ENCODE measurements at regions not wholly inside any gene's neighbourhood (a gene's known extent, or its start where the extent isn't known, plus 50 kb on each side); places are given as distances from the start of the nearest gene placed in this dataset.

DNA sequence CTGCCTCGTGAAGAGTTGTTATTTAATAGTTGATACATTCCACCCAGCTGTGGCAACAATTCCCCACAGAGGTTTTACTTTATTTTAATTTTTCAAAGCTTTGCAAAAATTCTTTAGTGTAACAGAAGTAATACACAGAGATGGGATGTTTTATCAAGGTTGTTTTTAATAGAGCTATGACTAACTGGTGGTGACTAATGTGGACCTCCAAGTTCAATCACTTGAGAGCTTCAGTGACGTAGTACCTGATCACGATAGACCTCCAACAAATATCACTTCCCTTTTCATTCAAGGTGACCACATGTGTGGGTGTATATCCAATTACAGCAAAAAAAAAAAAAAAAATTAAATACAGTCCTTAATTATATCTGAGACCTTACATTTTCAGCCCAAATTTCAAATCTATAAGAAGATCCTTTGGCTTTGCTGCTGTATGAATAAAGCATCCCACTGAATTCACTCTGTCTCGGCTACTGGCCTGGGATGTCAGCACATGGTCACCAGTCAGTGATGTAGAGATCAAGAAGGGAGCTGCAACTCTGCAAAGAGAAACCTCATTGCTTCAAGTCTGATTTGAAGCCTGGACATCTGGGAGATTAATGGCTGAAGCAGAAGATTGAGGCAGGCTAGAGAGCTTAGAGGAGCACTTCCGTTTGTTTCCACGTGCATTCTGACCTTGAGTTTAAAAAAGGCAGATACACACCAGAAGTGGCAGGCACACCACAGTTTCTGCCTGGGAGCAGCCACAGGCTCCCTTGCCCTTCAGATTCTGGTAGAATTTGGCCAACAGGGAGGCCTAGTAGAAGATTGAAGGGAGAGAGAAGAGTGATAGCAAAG lies 345.9 kb upstream of the NOCT start:
- H3K4me1 Mint-ChIP-seq: peaks cover 41% of the 10 kb centered on the region
- TF ChIP-seq, protein P1, sequence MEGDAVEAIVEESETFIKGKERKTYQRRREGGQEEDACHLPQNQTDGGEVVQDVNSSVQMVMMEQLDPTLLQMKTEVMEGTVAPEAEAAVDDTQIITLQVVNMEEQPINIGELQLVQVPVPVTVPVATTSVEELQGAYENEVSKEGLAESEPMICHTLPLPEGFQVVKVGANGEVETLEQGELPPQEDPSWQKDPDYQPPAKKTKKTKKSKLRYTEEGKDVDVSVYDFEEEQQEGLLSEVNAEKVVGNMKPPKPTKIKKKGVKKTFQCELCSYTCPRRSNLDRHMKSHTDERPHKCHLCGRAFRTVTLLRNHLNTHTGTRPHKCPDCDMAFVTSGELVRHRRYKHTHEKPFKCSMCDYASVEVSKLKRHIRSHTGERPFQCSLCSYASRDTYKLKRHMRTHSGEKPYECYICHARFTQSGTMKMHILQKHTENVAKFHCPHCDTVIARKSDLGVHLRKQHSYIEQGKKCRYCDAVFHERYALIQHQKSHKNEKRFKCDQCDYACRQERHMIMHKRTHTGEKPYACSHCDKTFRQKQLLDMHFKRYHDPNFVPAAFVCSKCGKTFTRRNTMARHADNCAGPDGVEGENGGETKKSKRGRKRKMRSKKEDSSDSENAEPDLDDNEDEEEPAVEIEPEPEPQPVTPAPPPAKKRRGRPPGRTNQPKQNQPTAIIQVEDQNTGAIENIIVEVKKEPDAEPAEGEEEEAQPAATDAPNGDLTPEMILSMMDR (IDR thresholded peaks at IDR 0.05): no peak
- no peaks in the 10 kb centered on the region for H3K36me3 Mint-ChIP-seq (ENCODE audit: low read depth)
- no peak overlapping the region for H3K27ac Mint-ChIP-seq
- no peak for DNase-seq
- no peaks in the 10 kb centered on the region for H3K9me3 Mint-ChIP-seq
- no peaks in the 10 kb centered on the region for H3K27me3 Mint-ChIP-seq (ENCODE audit: low read depth, poor library complexity)
- H3K4me3 Mint-ChIP-seq: no peak overlapping the region

DNA sequence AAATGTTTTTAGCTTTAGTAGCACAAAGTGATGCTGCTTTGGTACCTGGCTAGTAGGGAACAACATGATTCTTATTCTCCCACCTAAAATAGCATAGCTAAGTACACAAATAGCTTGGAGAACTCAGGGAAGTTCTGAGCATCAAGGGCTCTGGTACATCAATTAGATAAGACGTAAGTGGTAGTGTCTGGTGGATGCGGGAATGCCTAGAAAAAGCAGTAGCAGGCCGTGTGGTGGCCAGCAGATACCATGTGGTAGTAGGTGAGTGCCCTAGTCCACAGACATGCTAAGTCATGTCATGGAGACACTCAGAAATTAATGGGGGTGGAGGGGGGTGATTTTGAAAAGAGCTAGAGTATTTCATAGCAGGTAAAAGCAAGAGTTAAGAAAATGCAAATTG lies 347.3 kb upstream of the NOCT start:
- no peak for DNase-seq
- Mint-ChIP-seq H3K36me3 (ENCODE audit: low read depth) (no peaks in the 10 kb centered on the region), H3K27me3 (ENCODE audit: low read depth, poor library complexity) (no peaks in the 10 kb centered on the region), H3K4me3 (no peak overlapping the region), H3K4me1 (peaks cover 31% of the 10 kb centered on the region), H3K27ac (no peak overlapping the region), H3K9me3 (no peaks in the 10 kb centered on the region)
- TF ChIP-seq, protein P1 (IDR thresholded peaks at IDR 0.05): no peak

DNA sequence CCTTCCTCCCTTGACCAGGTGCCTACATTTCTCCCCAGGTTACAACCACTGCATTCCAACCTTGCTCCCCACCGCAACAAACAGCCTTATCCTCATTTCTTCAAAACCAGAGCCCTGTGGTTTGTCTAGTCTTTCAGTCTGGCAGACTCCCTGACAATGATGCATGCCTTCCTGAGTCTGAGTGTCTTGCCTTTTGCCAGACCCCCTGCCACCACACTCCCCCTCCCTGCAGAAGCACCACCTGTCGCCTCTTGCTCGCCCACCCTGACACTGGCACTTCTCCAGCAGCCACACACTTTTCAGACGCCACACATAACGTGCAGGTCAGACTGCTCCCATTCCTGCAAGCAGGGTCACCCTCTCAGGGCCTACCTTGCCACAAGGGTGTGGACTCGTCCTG lies 349.2 kb upstream of the NOCT start:
- TF ChIP-seq, protein P1 (IDR thresholded peaks at IDR 0.05): no peak
- DNase-seq: no peak
- Mint-ChIP-seq H3K27me3 (ENCODE audit: low read depth, poor library complexity) (no peaks in the 10 kb centered on the region), H3K4me3 (no peak overlapping the region), H3K4me1 (peaks cover 15% of the 10 kb centered on the region), H3K9me3 (no peaks in the 10 kb centered on the region), H3K36me3 (ENCODE audit: low read depth) (no peaks in the 10 kb centered on the region), H3K27ac (peak overlapping the region; percentile 35)

DNA sequence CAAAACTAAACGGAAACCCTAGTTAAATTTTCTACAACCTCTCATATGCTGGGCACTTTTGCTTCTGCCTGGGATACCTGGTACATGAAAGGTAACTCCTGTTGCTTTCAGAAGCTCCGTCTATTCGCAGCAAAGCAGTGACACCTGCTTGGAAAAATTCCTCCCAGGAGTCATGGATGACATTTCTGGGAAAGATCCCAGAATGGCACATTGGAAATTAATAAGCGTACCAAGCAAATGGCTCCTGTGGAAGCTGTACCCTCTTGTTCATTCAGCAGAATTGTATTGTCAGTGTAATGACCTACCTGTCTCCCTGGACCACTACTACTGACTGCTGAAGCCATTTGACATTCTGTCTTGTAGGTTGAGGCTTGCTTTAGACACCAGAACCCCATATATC lies 349.7 kb upstream of the NOCT start:
- TF ChIP-seq, protein P1 (IDR thresholded peaks at IDR 0.05): no peak
- peak overlapping the region; percentile 35 for H3K27ac Mint-ChIP-seq
- no peaks in the 10 kb centered on the region for H3K27me3 Mint-ChIP-seq (ENCODE audit: low read depth, poor library complexity)
- DNase-seq: no peak
- H3K36me3 Mint-ChIP-seq (ENCODE audit: low read depth): no peaks in the 10 kb centered on the region
- H3K9me3 Mint-ChIP-seq: no peaks in the 10 kb centered on the region
- H3K4me1 Mint-ChIP-seq: peaks cover 12% of the 10 kb centered on the region
- H3K4me3 Mint-ChIP-seq: no peak overlapping the region

DNA sequence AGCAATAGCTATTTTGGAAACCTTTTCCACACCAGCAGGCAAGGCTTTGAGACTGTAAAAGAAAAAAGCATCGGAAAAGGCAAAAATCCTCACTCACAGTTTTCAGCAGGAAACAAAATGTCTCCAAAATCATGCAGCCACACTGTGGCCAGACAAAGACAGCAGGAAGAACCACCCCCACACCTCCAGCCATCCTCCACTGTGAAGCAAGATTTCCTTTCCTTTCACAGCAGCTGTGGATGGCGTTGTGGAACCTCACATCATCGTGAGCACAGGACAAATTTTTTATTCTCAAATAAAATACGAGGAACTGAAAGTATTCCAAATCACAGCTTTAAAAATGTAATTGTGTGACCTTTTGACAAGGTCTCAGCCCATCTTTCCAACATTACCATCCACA lies 351.7 kb upstream of the NOCT start:
- Mint-ChIP-seq H3K4me3 (no peak overlapping the region), H3K27me3 (ENCODE audit: low read depth, poor library complexity) (no peaks in the 10 kb centered on the region), H3K4me1 (peaks cover 15% of the 10 kb centered on the region), H3K9me3 (no peaks in the 10 kb centered on the region), H3K27ac (no peak overlapping the region), H3K36me3 (ENCODE audit: low read depth) (no peaks in the 10 kb centered on the region)
- TF ChIP-seq, protein P1 (IDR thresholded peaks at IDR 0.05): no peak
- DNase-seq: no peak

DNA sequence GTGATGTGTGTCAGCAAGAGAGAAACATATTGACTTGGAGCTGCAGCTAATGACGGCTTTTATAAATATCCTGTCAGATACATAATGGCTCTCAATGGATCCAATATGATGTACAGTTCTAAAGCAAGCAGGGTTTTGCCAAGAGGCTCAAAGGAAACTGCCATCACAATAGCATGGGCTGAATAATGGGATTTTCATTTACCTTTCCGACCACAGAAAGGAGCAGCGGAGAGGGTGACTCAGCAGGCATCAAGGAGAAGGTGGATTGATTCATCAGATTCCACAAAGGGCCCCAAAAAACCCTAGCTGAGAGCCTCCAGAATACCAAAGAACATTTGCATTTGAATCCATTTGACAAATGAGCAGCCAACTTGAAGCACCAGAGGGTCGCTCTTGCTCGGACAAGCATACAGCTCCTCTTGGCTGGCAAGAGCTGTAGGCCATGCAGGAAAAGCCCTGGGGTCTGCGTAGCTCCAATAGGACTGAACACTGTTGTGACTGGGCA lies 355.7 kb upstream of the NOCT start:
- Mint-ChIP-seq H3K36me3 (ENCODE audit: low read depth) (no peaks in the 10 kb centered on the region), H3K9me3 (no peaks in the 10 kb centered on the region), H3K27me3 (ENCODE audit: low read depth, poor library complexity) (peaks cover 7% of the 10 kb centered on the region), H3K4me1 (peaks cover 9% of the 10 kb centered on the region), H3K4me3 (no peak overlapping the region), H3K27ac (no peak overlapping the region)
- TF ChIP-seq, protein P1 (IDR thresholded peaks at IDR 0.05): no peak
- DNase-seq: no peak

Measured in nephron progenitor cell (in vitro differentiated cells).